Endothelial cell (in vitro differentiated cells): ENCODE measurements at regions not wholly inside any gene's neighbourhood (a gene's known extent, or its start where the extent isn't known, plus 50 kb on each side); places are given as distances from the start of the nearest gene placed in this dataset.

Experiments used
- DNase-seq: peaks from one replicate; pipeline ENCODE4 v3.0.0; 2021; ENCODE audit warnings: low spot score
- H3K27ac Mint-ChIP-seq: one replicate; pipeline ENCODE4 v1.8.0; 2021; ENCODE audit warnings: mixed read lengths, inconsistent platforms; ENCODE audit not compliant: unreplicated experiment
- H3K27me3 Mint-ChIP-seq: one replicate; pipeline ENCODE4 v1.8.0; 2021; ENCODE audit warnings: mild to moderate bottlenecking, moderate library complexity, mixed read lengths, inconsistent platforms; ENCODE audit not compliant: unreplicated experiment
- H3K36me3 Mint-ChIP-seq: one replicate; pipeline ENCODE4 v1.8.0; 2021; ENCODE audit warnings: mild to moderate bottlenecking, low read depth, mixed read lengths, inconsistent platforms; ENCODE audit not compliant: unreplicated experiment
- H3K4me1 Mint-ChIP-seq: one replicate; pipeline ENCODE4 v1.8.0; 2021; ENCODE audit warnings: mild to moderate bottlenecking, mixed read lengths, inconsistent platforms; ENCODE audit not compliant: unreplicated experiment
- H3K4me3 Mint-ChIP-seq: one replicate; pipeline ENCODE4 v1.8.0; 2021; ENCODE audit warnings: mild to moderate bottlenecking, mixed read lengths, inconsistent platforms; ENCODE audit not compliant: unreplicated experiment
- H3K9me3 Mint-ChIP-seq: one replicate; pipeline ENCODE4 v1.8.0; 2021; ENCODE audit warnings: mixed read lengths, inconsistent platforms; ENCODE audit not compliant: unreplicated experiment
- CTCF ChIP-seq: fragments of 200-600 bp; sonication (generic); IDR thresholded peaks from one replicate; pipeline ENCODE4 v1.5.0; 2021; ENCODE audit warnings: antibody characterized with exemption; ENCODE audit not compliant: unreplicated experiment

GRCh38 chr6:134510142-134510541 is 192.2 kb upstream of the SGK1 start:
- Mint-ChIP-seq H3K27me3 (no peaks in the 10 kb centered on the region), H3K9me3 (no peaks in the 10 kb centered on the region), H3K36me3 (no peaks in the 10 kb centered on the region), H3K27ac (no peak overlapping the region), H3K4me3 (no peak overlapping the region), H3K4me1 (peaks cover 5% of the 10 kb centered on the region)
- DNase-seq, result no peak
- TF ChIP-seq CTCF, result no peak

- H3K9me3 Mint-ChIP-seq, result no peaks in the 10 kb centered on the region
- no peaks in the 10 kb centered on the region for H3K27me3 Mint-ChIP-seq
- no peak for TF ChIP-seq CTCF
Measured at GRCh38 chr6:134508862-134509498, 191.1 kb upstream of the SGK1 start.

GRCh38 chr6:134506162-134506561 is 188.2 kb upstream of the SGK1 start:
- Mint-ChIP-seq H3K27me3 (no peaks in the 10 kb centered on the region), H3K4me1 (peaks cover 6% of the 10 kb centered on the region), H3K27ac (no peak overlapping the region), H3K36me3 (no peaks in the 10 kb centered on the region), H3K9me3 (no peaks in the 10 kb centered on the region), H3K4me3 (no peak overlapping the region)
- DNase-seq, result no peak
- TF ChIP-seq CTCF, result no peak

More at GRCh38 chr6:134508862-134509498, 191.1 kb upstream of the SGK1 start:
- Mint-ChIP-seq H3K4me1 (peaks cover 5% of the 10 kb centered on the region), H3K27ac (no peak overlapping the region), H3K36me3 (no peaks in the 10 kb centered on the region), H3K4me3 (no peak overlapping the region)
- no peak for DNase-seq

- DNase-seq, result no peak
- no peaks in the 10 kb centered on the region for H3K36me3 Mint-ChIP-seq
- H3K27me3 Mint-ChIP-seq, result no peaks in the 10 kb centered on the region
- no peaks in the 10 kb centered on the region for H3K9me3 Mint-ChIP-seq
- H3K27ac Mint-ChIP-seq, result no peak overlapping the region
- TF ChIP-seq CTCF, result no peak
- H3K4me3 Mint-ChIP-seq, result no peak overlapping the region
- H3K4me1 Mint-ChIP-seq, result peaks cover 6% of the 10 kb centered on the region
Measured at GRCh38 chr6:134503585-134504281, 185.8 kb upstream of the SGK1 start.
